Stomach (tissue), 4 donors: ENCODE measurements at regions not wholly inside any gene's neighbourhood (a gene's known extent, or its start where the extent isn't known, plus 50 kb on each side); places are given as distances from the start of the nearest gene placed in this dataset.

Experiments
- EP300 ChIP-seq: sonication (generic); formaldehyde crosslinking; IDR thresholded peaks from one replicate; pipeline ENCODE4 v1.6.1; 2017; ENCODE audit warnings: antibody characterized with exemption
- POLR2A ChIP-seq, 4 donors: fragments of 450-650 bp; IDR thresholded peaks; one replicate each; pipeline ENCODE4 v1.6.1; 2016; ENCODE audit warnings: antibody characterized with exemption in 4 of 4, control low read depth in 2 of 4, mild to moderate bottlenecking in 1 of 4, moderate library complexity in 1 of 4
- POLR2AphosphoS5 ChIP-seq, 3 donors: sonication (generic); formaldehyde crosslinking; IDR thresholded peaks; one replicate each; pipeline ENCODE4 v1.6.1; 2016; ENCODE audit warnings: antibody characterized with exemption in 3 of 3
- TF ChIP-seq, protein P1 (sequence below), 7 experiments: fragments of 450-650 bp in 4 of 7; fragments of 200-600 bp in 3 of 7; sonication (generic) in 3 of 7; IDR thresholded peaks; one replicate each; pipeline ENCODE4 v1.5.1; 2016 to 2019; ENCODE audit warnings: antibody characterized with exemption in 7 of 7, control low read depth in 2 of 7, mild to moderate bottlenecking in 1 of 7

DNA sequence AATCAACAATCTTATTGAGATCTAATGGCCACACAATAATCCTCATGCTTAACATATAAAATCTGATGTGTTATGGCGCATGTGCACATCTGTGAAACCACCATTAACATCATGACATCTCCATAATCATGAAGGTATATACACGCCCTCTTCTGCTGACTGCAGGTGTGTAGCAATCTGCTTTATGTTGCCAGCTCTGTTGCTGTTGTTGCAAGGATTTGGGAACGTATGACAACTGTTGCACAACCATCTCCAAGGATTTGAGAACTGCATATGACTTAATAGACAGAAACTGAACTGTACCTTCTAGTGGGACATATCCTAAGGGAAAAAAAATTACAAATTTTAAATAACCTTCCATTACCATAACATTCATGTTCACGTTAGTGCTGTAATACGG is 243.5 kb upstream of the HSFY2 start:
- TF ChIP-seq, protein P1, sequence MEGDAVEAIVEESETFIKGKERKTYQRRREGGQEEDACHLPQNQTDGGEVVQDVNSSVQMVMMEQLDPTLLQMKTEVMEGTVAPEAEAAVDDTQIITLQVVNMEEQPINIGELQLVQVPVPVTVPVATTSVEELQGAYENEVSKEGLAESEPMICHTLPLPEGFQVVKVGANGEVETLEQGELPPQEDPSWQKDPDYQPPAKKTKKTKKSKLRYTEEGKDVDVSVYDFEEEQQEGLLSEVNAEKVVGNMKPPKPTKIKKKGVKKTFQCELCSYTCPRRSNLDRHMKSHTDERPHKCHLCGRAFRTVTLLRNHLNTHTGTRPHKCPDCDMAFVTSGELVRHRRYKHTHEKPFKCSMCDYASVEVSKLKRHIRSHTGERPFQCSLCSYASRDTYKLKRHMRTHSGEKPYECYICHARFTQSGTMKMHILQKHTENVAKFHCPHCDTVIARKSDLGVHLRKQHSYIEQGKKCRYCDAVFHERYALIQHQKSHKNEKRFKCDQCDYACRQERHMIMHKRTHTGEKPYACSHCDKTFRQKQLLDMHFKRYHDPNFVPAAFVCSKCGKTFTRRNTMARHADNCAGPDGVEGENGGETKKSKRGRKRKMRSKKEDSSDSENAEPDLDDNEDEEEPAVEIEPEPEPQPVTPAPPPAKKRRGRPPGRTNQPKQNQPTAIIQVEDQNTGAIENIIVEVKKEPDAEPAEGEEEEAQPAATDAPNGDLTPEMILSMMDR (IDR thresholded peaks at IDR 0.05): no peak
- TF ChIP-seq EP300 (no peak), POLR2AphosphoS5 (IDR thresholded peaks at IDR 0.05) (no peak), POLR2A (IDR thresholded peaks at IDR 0.05) (no peak)
